CD4-positive, alpha-beta T cell treated with Interleukin-6 at 100 ng/mL for 8 hours (primary cell): ENCODE measurements at regions not wholly inside any gene's neighbourhood (a gene's known extent, or its start where the extent isn't known, plus 50 kb on each side); places are given as distances from the start of the nearest gene placed in this dataset.

Source experiments
- DNase-seq: peaks from one replicate; pipeline ENCODE4 v3.0.0-alpha.2; 2020; ENCODE audit warnings: mixed read lengths, low spot score

DNA sequence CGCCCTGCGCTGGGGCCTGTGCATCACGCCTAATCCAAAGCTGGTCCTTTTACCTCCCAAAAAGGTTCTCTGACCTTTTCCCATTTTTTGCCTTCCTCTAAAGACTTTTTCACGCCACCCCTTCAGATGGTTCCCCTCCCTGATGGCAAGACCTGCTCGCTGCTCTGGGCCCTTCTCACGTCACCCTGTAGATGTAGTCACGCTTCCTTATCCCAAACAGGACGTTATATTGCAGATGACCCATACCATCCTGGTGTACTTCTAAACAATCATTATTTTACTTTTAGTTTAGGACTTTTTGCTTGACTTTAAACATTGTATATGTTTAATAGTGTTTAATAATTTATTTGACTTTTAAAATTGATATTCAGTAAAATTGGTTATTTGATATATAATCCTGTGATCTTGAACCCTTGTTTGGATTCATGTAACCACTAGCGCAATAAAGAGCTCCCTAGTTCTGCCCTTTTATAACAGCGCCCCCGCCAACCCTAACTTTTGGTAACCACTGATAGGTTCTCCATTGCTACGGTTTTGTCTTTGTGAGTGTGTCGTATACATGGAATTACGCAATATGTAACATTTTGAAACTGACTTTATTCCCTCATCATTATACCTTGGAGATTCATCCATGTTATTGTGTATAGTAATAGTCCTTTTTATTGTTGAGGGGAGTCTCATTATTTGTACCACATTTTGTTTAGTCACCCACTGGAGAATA lies 159.0 kb upstream of the CHRNA7 start:
- DNase-seq: no peak

DNA sequence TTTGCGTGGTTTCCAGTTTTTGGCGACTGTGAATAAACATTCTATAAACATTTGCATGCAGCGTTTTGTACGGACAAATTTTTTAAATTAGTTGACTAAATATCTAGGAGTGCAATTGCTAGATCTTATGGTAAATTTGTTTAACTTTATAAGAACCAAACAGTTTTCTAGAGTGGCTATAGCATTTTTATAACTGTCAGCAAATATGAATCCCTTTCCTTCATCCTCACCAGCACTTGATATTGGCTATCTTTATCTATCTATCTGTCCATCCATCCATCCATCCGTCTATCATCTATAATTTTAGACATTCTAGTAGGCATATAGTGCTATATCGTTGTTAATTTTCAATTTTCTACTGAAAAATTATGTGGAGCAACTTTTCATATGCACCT lies 158.4 kb upstream of the CHRNA7 start:
- no peak for DNase-seq

- DNase-seq: no peak
Measured at GRCh38 chr15:31887246-31887645, 143.1 kb upstream of the CHRNA7 start.

GRCh38 chr15:31892513-31892912 lies 137.8 kb upstream of the CHRNA7 start:
- no peak for DNase-seq

DNA sequence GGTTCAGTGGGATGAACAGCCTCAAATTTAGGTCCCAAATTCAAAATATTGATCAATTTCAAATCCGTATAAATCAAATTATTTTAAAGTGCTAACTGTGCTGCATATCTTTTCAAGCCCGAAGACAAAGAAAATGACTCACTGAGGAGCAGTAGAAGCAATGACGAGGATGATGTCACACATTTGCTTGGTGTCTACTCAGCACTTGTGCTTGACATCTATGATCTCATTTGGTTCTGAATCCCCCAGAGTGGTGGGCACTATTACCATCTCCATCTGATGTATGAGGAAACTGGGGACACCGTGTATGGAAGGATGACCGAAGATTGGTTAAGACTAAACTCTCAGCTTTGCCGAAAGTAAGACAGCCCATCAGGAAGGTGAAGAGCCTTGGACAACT lies 136.5 kb upstream of the CHRNA7 start:
- DNase-seq: no peak

- DNase-seq: no peak
Measured at GRCh38 chr15:31897746-31898145, 132.6 kb upstream of the CHRNA7 start.

- DNase-seq: no peak
Measured at GRCh38 chr15:31901501-31901900, 128.8 kb upstream of the CHRNA7 start.

- no peak for DNase-seq
Measured at GRCh38 chr15:31905054-31905453, 125.3 kb upstream of the CHRNA7 start.

DNA sequence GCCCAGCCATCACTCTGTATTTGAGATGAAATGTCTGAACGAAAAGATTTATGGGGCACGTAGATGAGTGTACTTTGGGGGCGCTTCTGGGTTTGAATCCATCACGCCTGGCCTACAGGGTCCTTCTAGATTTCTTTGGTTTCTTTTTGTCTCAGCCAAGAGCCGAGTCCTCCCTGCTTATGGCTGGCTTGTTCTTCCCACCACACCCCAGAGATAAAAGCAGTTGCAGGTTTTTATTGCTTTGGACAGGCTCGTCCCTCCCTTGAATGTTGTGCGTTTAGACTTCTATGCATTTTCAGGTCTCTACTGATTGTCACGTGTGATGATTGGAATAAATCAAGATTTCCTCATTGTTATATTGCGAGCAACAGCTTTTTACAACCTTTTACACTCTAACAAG lies 104.8 kb upstream of the CHRNA7 start:
- DNase-seq: no peak

DNA sequence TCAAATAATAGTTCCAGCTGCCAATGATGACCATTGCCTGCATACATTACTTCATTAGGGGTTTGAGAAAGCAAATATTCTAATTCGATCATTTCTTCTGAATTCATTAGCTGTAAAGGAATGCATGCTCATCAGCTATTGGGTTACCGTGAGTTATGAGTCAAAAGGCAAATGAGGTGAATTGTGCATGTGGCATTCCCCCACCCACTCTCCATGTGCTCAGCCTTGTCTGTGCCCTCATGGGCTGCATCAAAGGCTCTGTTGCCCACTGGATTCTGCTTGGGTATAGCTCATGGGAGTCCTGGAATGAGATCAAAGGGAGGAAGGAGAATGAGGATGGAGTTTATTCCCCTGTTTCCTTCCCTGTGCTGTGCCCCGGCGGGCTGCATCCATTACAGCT lies 99.3 kb upstream of the CHRNA7 start:
- DNase-seq: no peak

DNA sequence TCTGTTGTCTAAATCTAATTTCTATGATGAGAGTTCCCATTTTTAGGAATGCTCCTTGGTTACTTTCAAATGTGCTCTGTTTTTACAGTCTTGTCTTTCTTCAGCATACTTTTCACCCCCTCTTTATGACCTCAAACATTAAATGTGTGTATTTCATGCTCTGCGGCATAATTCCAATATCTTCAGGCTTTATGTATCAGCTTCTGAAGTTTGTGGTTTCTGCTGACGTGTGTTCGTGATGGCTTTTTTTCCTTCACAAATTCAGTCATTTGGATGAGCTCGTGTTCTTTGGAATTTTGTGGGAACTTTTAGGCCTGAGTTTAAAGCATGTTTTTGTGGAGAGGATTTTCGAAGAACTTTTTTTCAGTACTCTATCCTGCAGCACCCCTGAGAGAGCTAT lies 97.7 kb upstream of the CHRNA7 start:
- no peak for DNase-seq

GRCh38 chr15:31934821-31935220 lies 95.5 kb upstream of the CHRNA7 start:
- no peak for DNase-seq

- DNase-seq: no peak
Measured at GRCh38 chr15:31953478-31953877, 76.8 kb upstream of the CHRNA7 start.

DNA sequence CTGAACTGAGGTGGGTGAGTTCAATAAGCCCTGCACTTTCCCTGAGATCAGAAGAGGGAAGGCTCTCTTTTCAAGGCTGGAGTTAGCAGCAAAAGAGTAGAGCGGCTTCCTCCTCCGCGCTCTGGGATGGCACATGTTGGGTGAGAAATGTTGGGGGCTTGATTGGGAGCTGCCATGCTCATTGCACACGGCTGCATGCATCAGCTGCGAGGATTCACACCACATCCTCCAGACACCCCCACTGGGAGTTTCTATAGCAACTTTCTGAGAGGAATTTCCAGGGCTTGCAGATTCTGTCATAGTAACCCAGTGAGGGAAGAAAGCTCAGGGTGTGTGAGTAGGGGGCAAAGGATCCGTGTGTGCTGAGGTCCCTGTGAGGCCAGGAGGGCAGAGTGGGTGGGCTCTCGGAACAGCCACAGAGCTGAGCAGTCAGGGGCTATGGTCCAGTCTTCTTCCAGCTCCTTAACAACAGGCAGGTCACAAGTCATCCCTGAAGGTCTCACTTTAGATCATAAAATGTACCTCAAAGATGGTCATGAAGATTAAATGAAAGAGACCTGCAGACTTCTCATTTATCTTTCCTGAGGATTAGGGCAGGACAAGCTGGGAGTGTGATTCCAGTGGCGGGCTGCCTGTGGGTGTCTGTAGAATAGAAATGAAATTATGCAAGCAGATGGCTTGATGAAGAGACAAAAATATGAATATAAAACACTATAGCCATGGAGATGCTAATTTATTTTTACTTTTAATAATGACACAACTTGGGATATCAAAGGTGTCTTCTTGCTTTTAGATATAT lies 75.7 kb upstream of the CHRNA7 start:
- no peak for DNase-seq

DNA sequence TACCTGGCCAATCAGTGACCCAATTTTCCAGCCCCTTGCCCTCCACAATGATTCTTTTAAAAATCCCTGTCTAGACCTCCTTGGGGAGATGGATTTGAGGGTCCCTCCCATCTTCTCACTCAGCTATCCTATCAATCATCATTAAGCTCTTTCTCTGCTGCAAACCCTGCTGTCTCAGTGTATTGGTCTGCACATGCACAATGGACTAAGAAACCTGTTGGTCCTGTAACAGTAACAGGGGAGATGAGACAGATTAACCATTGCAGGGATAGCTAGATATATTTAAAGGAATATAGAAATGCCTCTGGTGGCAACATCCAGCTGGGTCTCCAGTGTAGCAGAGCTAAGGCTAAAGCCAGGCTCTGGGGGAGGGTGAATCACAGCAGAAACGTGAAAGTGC lies 74.6 kb upstream of the CHRNA7 start:
- no peak for DNase-seq

DNA sequence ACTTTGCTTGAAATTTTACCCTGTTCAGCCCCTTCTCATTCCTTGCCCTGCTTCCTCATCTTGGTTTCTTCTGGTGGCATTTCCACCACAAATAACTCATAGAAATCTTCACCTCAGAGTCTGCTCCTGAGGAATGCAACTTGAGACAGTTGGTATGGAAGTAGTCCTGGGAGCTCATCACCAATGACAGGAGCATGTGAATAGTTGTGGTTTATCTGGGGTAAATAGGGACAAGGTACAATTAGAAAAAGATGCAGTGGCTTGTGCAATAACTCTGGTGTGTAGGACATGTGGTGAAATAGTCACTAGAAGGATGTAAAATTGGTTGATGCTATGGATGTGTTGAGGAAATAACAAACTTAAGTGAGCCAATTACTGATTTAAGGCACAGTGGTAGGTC lies 72.7 kb upstream of the CHRNA7 start:
- no peak for DNase-seq

DNA sequence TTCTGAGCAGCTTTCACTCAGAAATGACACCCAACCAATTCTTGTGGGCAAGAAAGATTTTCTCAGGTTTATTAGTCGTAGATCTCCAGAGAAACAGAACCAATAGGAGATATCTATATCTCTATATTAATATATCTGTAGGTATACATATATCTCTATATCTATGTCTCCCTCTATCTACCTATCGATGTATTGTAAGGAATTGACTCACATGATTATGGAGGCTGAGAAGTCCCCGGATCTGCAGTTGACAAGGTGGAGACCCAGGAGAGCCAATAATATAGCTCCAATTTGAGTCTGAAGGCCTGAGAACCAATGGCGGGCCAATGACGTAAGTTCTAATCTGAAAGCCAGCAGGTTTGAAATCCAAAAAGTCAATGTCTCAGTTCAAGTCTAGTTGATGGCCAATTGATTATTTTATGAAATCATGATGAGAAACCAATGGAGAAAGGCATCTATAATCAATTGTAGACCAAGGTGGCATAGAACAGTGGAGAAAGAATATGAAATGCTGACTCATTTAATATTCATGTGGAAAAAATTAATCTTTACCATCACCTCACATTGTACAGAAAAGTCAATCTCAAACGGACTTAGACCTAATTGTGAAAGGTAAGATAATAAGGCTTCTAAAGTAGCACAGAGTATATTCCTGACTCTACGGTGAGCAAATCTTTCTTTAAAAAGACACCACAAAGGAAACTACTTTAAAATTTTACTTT lies 65.6 kb upstream of the CHRNA7 start:
- DNase-seq: no peak

GRCh38 chr15:31970007-31970406 lies 60.3 kb upstream of the CHRNA7 start:
- no peak for DNase-seq

- no peak for DNase-seq
Measured at GRCh38 chr15:31973197-31973596, 57.1 kb upstream of the CHRNA7 start.

DNA sequence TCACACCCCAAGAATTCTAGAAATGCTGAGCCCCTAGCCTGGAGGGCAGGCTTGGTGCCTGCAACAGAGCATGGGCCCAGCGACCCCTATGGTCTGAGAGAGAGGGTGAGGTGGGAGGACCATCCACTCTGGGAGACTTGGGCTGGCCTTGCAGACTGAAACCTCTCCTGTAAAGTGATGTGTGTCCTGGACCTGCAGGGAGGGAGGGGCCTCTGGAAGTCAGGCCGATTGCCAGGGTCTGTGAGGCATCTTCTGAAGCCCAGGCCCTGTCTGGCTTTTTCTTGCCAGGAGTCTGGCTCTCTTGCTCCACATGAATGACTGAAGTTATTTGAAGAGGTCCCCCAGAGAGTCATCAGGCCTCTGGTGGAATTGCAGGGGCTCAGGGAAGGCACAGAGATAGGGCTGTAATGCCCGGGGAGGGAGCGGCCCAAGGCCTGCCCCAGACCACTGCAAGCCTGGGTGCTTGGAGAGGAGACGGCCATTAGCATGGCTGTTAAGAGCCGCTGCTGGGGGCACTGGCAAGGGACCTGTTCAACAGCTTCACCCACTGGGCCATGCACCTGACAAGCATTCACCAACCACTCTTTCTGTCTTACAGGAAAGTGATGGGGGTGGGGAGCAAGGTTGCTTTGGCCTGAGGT lies 56.0 kb upstream of the CHRNA7 start:
- no peak for DNase-seq

DNA sequence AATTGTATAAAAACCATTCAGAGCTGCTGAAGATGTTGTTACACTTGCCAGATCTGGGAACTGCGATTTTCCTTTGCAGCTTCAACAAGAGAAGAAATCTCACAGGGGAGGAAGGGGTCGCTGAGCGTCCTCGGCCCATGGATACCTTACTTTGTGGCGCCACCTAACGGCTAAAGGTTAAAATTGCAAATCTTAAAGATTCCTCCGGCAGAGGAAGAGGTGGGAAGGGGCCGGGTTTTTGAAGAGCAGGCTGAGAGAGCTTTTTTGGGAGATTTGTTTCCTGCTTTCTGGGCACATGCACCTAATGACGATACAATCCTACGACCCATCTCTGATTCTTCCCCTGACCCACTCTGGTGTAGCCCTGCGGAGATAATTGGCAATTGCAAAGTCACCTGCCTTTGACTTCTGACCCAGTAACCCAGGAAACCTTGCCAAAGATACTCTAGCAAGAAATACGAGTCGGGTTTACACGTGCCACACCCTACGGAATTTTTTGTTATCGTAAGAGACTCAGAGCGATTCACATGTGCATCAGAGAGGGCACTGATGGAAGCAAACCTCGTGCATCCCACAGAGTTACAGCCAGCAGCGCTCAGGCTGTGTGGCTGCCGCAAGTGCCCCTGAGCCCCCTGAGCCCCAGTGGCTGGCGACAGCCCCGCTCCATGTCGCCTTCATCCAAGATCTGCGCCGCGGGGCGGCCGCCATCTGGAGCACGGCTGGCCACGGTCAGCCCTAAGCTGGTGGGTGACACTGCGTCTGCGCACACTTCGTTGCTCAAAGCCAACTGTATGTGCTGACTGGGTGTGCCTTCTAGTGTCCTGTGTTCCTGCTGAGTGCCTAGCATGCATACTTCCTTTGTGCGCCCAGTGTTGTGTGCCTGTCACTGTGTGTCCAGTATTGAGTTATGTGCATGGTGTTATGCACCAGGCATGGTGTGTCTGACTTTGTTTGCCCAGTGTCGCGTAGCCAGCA lies 55.2 kb upstream of the CHRNA7 start:
- DNase-seq: peak; percentile 22
